ENCODE measurements at regions not wholly inside any gene's neighbourhood (a gene's known extent, or its start where the extent isn't known, plus 50 kb on each side); places are given as distances from the start of the nearest gene placed in this dataset.

GRCh38 chr3:28808068-28808467, 459.4 kb upstream of the AZI2 start:
- Histone ChIP-seq H3K9me3 (ENCODE audit: low read depth, low read length) (no peaks in the 10 kb centered on the region), H3K9ac (ENCODE audit: insufficient read length) (no peak overlapping the region), H3K27ac (no peak overlapping the region), H3K4me3 (no peak overlapping the region), H3K36me3 (ENCODE audit: insufficient read depth, low read length) (no peaks in the 10 kb centered on the region)
- DNase-seq (ENCODE audit: low read depth, low spot score): no peak
- no peak for TF ChIP-seq EZH2 (IDR thresholded peaks at IDR 0.05)
- no peak for TF ChIP-seq FOXP2 (optimal IDR thresholded peaks at IDR 0.05; ENCODE audit: control extremely low read depth, extremely low read length, insufficient read depth)
- no peak for TF ChIP-seq POLR2AphosphoS5 (IDR thresholded peaks at IDR 0.05; ENCODE audit: borderline replicate concordance, low read depth, low read length)

GRCh38 chr3:28816017-28816416, 464.9 kb upstream of the RBMS3 start:
- Histone ChIP-seq H3K36me3 (ENCODE audit: insufficient read depth, low read length) (no peaks in the 10 kb centered on the region), H3K9ac (ENCODE audit: insufficient read length) (no peak overlapping the region), H3K9me3 (ENCODE audit: low read depth, low read length) (no peaks in the 10 kb centered on the region), H3K27ac (no peak overlapping the region), H3K4me3 (no peak overlapping the region)
- TF ChIP-seq FOXP2 (optimal IDR thresholded peaks at IDR 0.05; ENCODE audit: control extremely low read depth, extremely low read length, insufficient read depth): no peak
- TF ChIP-seq POLR2AphosphoS5 (IDR thresholded peaks at IDR 0.05; ENCODE audit: borderline replicate concordance, low read depth, low read length): no peak
- TF ChIP-seq EZH2 (IDR thresholded peaks at IDR 0.05): no peak
- DNase-seq (ENCODE audit: low read depth, low spot score): no peak

- no peak overlapping the region for H3K27ac ChIP-seq
- no peaks in the 10 kb centered on the region for H3K36me3 ChIP-seq (ENCODE audit: insufficient read depth, low read length)
- H3K9me3 ChIP-seq (ENCODE audit: low read depth, low read length): no peaks in the 10 kb centered on the region
- no peak overlapping the region for H3K9ac ChIP-seq (ENCODE audit: insufficient read length)
- no peak for TF ChIP-seq EZH2 (IDR thresholded peaks at IDR 0.05)
- no peak for TF ChIP-seq POLR2AphosphoS5 (IDR thresholded peaks at IDR 0.05; ENCODE audit: borderline replicate concordance, low read depth, low read length)
- no peak for TF ChIP-seq FOXP2 (optimal IDR thresholded peaks at IDR 0.05; ENCODE audit: control extremely low read depth, extremely low read length, insufficient read depth)
- H3K4me3 ChIP-seq: no peak overlapping the region
- no peak for DNase-seq (ENCODE audit: low read depth, low spot score)
Measured at GRCh38 chr3:28824316-28824715, 456.6 kb upstream of the RBMS3 start.

GRCh38 chr3:28826840-28827239, 454.0 kb upstream of the RBMS3 start:
- DNase-seq (ENCODE audit: low read depth, low spot score): no peak
- no peaks in the 10 kb centered on the region for H3K9me3 ChIP-seq (ENCODE audit: low read depth, low read length)
- H3K9ac ChIP-seq (ENCODE audit: insufficient read length): no peak overlapping the region
- H3K36me3 ChIP-seq (ENCODE audit: insufficient read depth, low read length): no peaks in the 10 kb centered on the region
- H3K27ac ChIP-seq: no peak overlapping the region
- TF ChIP-seq FOXP2 (optimal IDR thresholded peaks at IDR 0.05; ENCODE audit: control extremely low read depth, extremely low read length, insufficient read depth) (no peak), EZH2 (IDR thresholded peaks at IDR 0.05) (no peak), POLR2AphosphoS5 (IDR thresholded peaks at IDR 0.05; ENCODE audit: borderline replicate concordance, low read depth, low read length) (no peak)
- H3K4me3 ChIP-seq: no peak overlapping the region

- TF ChIP-seq EZH2 (IDR thresholded peaks at IDR 0.05): no peak
- Histone ChIP-seq H3K27ac (no peak overlapping the region), H3K4me3 (no peak overlapping the region), H3K9ac (ENCODE audit: insufficient read length) (no peak overlapping the region), H3K9me3 (ENCODE audit: low read depth, low read length) (no peaks in the 10 kb centered on the region), H3K36me3 (ENCODE audit: insufficient read depth, low read length) (no peaks in the 10 kb centered on the region)
- DNase-seq (ENCODE audit: low read depth, low spot score): no peak
Measured at GRCh38 chr3:28835249-28835648, 445.6 kb upstream of the RBMS3 start.

GRCh38 chr3:28835751-28836150, 445.1 kb upstream of the RBMS3 start:
- DNase-seq (ENCODE audit: low read depth, low spot score): no peak
- Histone ChIP-seq H3K9me3 (ENCODE audit: low read depth, low read length) (no peaks in the 10 kb centered on the region), H3K27ac (no peak overlapping the region), H3K36me3 (ENCODE audit: insufficient read depth, low read length) (no peaks in the 10 kb centered on the region), H3K4me3 (no peak overlapping the region), H3K9ac (ENCODE audit: insufficient read length) (no peak overlapping the region)
- TF ChIP-seq POLR2AphosphoS5 (IDR thresholded peaks at IDR 0.05; ENCODE audit: borderline replicate concordance, low read depth, low read length): no peak
- TF ChIP-seq FOXP2 (optimal IDR thresholded peaks at IDR 0.05; ENCODE audit: control extremely low read depth, extremely low read length, insufficient read depth): no peak
- no peak for TF ChIP-seq EZH2 (IDR thresholded peaks at IDR 0.05)

GRCh38 chr3:28836199-28836598, 444.7 kb upstream of the RBMS3 start:
- Histone ChIP-seq H3K9me3 (ENCODE audit: low read depth, low read length) (no peaks in the 10 kb centered on the region), H3K4me3 (no peak overlapping the region), H3K27ac (no peak overlapping the region), H3K36me3 (ENCODE audit: insufficient read depth, low read length) (no peaks in the 10 kb centered on the region), H3K9ac (ENCODE audit: insufficient read length) (no peak overlapping the region)
- no peak for TF ChIP-seq FOXP2 (optimal IDR thresholded peaks at IDR 0.05; ENCODE audit: control extremely low read depth, extremely low read length, insufficient read depth)
- no peak for DNase-seq (ENCODE audit: low read depth, low spot score)

- no peak for DNase-seq (ENCODE audit: low read depth, low spot score)
- no peaks in the 10 kb centered on the region for H3K36me3 ChIP-seq (ENCODE audit: insufficient read depth, low read length)
- no peak overlapping the region for H3K9ac ChIP-seq (ENCODE audit: insufficient read length)
- TF ChIP-seq EZH2 (IDR thresholded peaks at IDR 0.05): no peak
- no peak for TF ChIP-seq POLR2AphosphoS5 (IDR thresholded peaks at IDR 0.05; ENCODE audit: borderline replicate concordance, low read depth, low read length)
- no peak for TF ChIP-seq FOXP2 (optimal IDR thresholded peaks at IDR 0.05; ENCODE audit: control extremely low read depth, extremely low read length, insufficient read depth)
- H3K9me3 ChIP-seq (ENCODE audit: low read depth, low read length): no peaks in the 10 kb centered on the region
- no peak overlapping the region for H3K4me3 ChIP-seq
- no peak overlapping the region for H3K27ac ChIP-seq
Measured at GRCh38 chr3:28840976-28841376, 439.9 kb upstream of the RBMS3 start.

GRCh38 chr3:28841441-28841840, 439.4 kb upstream of the RBMS3 start:
- no peak overlapping the region for H3K4me3 ChIP-seq
- no peaks in the 10 kb centered on the region for H3K36me3 ChIP-seq (ENCODE audit: insufficient read depth, low read length)
- no peak overlapping the region for H3K9ac ChIP-seq (ENCODE audit: insufficient read length)
- H3K27ac ChIP-seq: no peak overlapping the region
- no peak for TF ChIP-seq POLR2AphosphoS5 (IDR thresholded peaks at IDR 0.05; ENCODE audit: borderline replicate concordance, low read depth, low read length)
- no peak for TF ChIP-seq FOXP2 (optimal IDR thresholded peaks at IDR 0.05; ENCODE audit: control extremely low read depth, extremely low read length, insufficient read depth)
- no peak for TF ChIP-seq EZH2 (IDR thresholded peaks at IDR 0.05)
- no peaks in the 10 kb centered on the region for H3K9me3 ChIP-seq (ENCODE audit: low read depth, low read length)
- no peak for DNase-seq (ENCODE audit: low read depth, low spot score)

Measured in SK-N-MC (cell line).